ENCODE measurements at regions not wholly inside any gene's neighbourhood (a gene's known extent, or its start where the extent isn't known, plus 50 kb on each side); places are given as distances from the start of the nearest gene placed in this dataset.

DNA sequence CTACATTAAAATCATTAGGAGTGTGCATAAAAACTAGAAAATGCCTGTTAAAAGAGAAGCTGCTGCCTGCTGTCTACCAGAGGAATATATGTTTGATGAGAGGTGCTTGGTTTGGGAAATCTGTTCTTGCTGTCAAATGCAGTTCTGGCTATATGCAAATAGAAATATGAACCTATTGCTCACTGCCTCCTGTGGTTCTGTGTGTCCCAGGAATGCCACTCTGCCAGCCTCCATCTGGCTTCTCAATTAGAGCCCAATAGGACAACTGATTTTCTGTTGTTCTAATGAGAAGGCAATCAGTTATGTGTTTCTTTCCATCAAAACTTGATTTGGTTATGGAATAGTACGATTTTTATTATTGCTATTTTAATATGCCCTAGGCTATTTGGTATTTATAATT, 759.7 kb downstream of the HDGFL1 start:
- Histone ChIP-seq H3K27me3 (ENCODE audit: insufficient read depth, low read length) (no peaks in the 10 kb centered on the region), H3K9me2 (ENCODE audit: low read depth, low read length) (no peaks in the 10 kb centered on the region), H2AFZ (ENCODE audit: low read length) (no peak overlapping the region), H3F3A (ENCODE audit: insufficient read depth, low read length) (no peaks in the 10 kb centered on the region), H3K27ac (ENCODE audit: low read depth, low read length, poor library complexity, severe bottlenecking) (no peak overlapping the region), H3K4me2 (ENCODE audit: low read length) (no peak overlapping the region), H3K9me3 (ENCODE audit: low read length) (no peaks in the 10 kb centered on the region), H3K79me2 (ENCODE audit: insufficient read depth, low read length) (no peaks in the 10 kb centered on the region), H4K20me1 (ENCODE audit: insufficient read depth, low read length) (no peaks in the 10 kb centered on the region), H3K36me3 (ENCODE audit: insufficient read depth, low read length) (no peaks in the 10 kb centered on the region), H3K4me3 (ENCODE audit: low read depth, low read length, poor library complexity, severe bottlenecking) (no peak overlapping the region), H3K4me1 (ENCODE audit: insufficient read depth, low read length, severe bottlenecking) (no peaks in the 10 kb centered on the region), H3K9ac (ENCODE audit: low read length) (no peak overlapping the region)
- TF ChIP-seq, protein P1, sequence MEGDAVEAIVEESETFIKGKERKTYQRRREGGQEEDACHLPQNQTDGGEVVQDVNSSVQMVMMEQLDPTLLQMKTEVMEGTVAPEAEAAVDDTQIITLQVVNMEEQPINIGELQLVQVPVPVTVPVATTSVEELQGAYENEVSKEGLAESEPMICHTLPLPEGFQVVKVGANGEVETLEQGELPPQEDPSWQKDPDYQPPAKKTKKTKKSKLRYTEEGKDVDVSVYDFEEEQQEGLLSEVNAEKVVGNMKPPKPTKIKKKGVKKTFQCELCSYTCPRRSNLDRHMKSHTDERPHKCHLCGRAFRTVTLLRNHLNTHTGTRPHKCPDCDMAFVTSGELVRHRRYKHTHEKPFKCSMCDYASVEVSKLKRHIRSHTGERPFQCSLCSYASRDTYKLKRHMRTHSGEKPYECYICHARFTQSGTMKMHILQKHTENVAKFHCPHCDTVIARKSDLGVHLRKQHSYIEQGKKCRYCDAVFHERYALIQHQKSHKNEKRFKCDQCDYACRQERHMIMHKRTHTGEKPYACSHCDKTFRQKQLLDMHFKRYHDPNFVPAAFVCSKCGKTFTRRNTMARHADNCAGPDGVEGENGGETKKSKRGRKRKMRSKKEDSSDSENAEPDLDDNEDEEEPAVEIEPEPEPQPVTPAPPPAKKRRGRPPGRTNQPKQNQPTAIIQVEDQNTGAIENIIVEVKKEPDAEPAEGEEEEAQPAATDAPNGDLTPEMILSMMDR (IDR thresholded peaks at IDR 0.05; ENCODE audit: low read length) = no peak
- TF ChIP-seq EZH2 (IDR thresholded peaks at IDR 0.05; ENCODE audit: borderline replicate concordance, low read length) = no peak

DNA sequence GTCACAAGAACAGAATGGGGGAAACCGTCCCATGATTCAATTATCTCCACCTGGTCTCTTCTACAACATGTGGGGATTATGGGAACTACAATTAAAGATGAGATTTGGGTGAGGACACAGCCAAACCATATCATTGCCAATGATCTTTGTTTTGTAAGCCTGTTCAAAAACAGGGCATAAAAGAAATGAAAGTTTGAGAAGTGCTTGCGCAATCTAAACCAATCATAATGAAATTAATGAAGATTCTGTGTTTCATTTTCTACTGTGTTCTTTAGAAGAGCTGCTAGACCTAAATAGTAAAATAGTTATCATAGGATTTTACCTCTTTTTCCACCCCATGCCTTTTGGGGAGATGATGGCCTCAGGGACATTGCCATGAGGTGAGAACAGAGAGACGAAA, 761.3 kb downstream of the HDGFL1 start:
- TF ChIP-seq EZH2 (IDR thresholded peaks at IDR 0.05; ENCODE audit: borderline replicate concordance, low read length) = no peak
- TF ChIP-seq, protein P1 (IDR thresholded peaks at IDR 0.05; ENCODE audit: low read length) = no peak
- H3K36me3 ChIP-seq (ENCODE audit: insufficient read depth, low read length) = no peaks in the 10 kb centered on the region
- H3K9me3 ChIP-seq (ENCODE audit: low read length) = no peaks in the 10 kb centered on the region
- H3F3A ChIP-seq (ENCODE audit: insufficient read depth, low read length) = no peaks in the 10 kb centered on the region
- H3K9ac ChIP-seq (ENCODE audit: low read length) = no peak overlapping the region
- H3K27me3 ChIP-seq (ENCODE audit: insufficient read depth, low read length) = no peaks in the 10 kb centered on the region
- H2AFZ ChIP-seq (ENCODE audit: low read length) = no peak overlapping the region
- H3K4me3 ChIP-seq (ENCODE audit: low read depth, low read length, poor library complexity, severe bottlenecking) = no peak overlapping the region
- no peaks in the 10 kb centered on the region for H3K4me1 ChIP-seq (ENCODE audit: insufficient read depth, low read length, severe bottlenecking)
- H3K4me2 ChIP-seq (ENCODE audit: low read length) = no peak overlapping the region
- no peak overlapping the region for H3K27ac ChIP-seq (ENCODE audit: low read depth, low read length, poor library complexity, severe bottlenecking)
- H3K79me2 ChIP-seq (ENCODE audit: insufficient read depth, low read length) = no peaks in the 10 kb centered on the region
- no peaks in the 10 kb centered on the region for H4K20me1 ChIP-seq (ENCODE audit: insufficient read depth, low read length)
- H3K9me2 ChIP-seq (ENCODE audit: low read depth, low read length) = no peaks in the 10 kb centered on the region

GRCh38 chr6:23334360-23334759, 765.0 kb downstream of the HDGFL1 start:
- Histone ChIP-seq H3K27ac (ENCODE audit: low read depth, low read length, poor library complexity, severe bottlenecking) (no peak overlapping the region), H3K4me1 (ENCODE audit: insufficient read depth, low read length, severe bottlenecking) (no peaks in the 10 kb centered on the region), H4K20me1 (ENCODE audit: insufficient read depth, low read length) (no peaks in the 10 kb centered on the region), H3K9ac (ENCODE audit: low read length) (no peak overlapping the region), H3K36me3 (ENCODE audit: insufficient read depth, low read length) (no peaks in the 10 kb centered on the region), H3K9me2 (ENCODE audit: low read depth, low read length) (no peaks in the 10 kb centered on the region), H3K9me3 (ENCODE audit: low read length) (no peaks in the 10 kb centered on the region), H3K4me2 (ENCODE audit: low read length) (no peak overlapping the region), H2AFZ (ENCODE audit: low read length) (no peak overlapping the region), H3F3A (ENCODE audit: insufficient read depth, low read length) (no peaks in the 10 kb centered on the region), H3K79me2 (ENCODE audit: insufficient read depth, low read length) (no peaks in the 10 kb centered on the region), H3K4me3 (ENCODE audit: low read depth, low read length, poor library complexity, severe bottlenecking) (no peak overlapping the region), H3K27me3 (ENCODE audit: insufficient read depth, low read length) (no peaks in the 10 kb centered on the region)
- TF ChIP-seq, protein P1 (IDR thresholded peaks at IDR 0.05; ENCODE audit: low read length) = no peak
- no peak for TF ChIP-seq EZH2 (IDR thresholded peaks at IDR 0.05; ENCODE audit: borderline replicate concordance, low read length)

Data from OCI-LY1 (cell line).